GM23338 (cell line): ENCODE measurements at regions not wholly inside any gene's neighbourhood (a gene's known extent, or its start where the extent isn't known, plus 50 kb on each side); places are given as distances from the start of the nearest gene placed in this dataset.
A peak's percentile ranks its signal among the peaks of the same experiment; 100 is the strongest.

Source experiments
- ATAC-seq: fragments of 200-7000 bp; cut with Tn5 transposase; 3 replicates; pipeline ENCODE4 v1.9.1; 2020
- DNase-seq: peaks from one replicate; pipeline ENCODE4 v3.0.0-alpha.2; 2015; ENCODE audit warnings: low spot score
- H2AFZ ChIP-seq: fragments of 200-600 bp; sonication (generic); 2 replicates; pipeline ENCODE4 v1.8.0; 2016; ENCODE audit warnings: antibody characterized with exemption, mild to moderate bottlenecking, moderate library complexity
- H3F3A ChIP-seq: fragments of 200-600 bp; sonication (generic); replicated peaks from 2 replicates; pipeline ENCODE4 v1.8.0; 2017; ENCODE audit warnings: antibody characterized with exemption, mixed run types, low read depth
- H3K27ac ChIP-seq: fragments of 200-600 bp; sonication (generic); 2 replicates; pipeline ENCODE4 v1.6.1; 2016; ENCODE audit warnings: low read depth
- H3K27me3 ChIP-seq: fragments of 200-600 bp; sonication (generic); 2 replicates; pipeline ENCODE4 v1.8.0; 2016; ENCODE audit warnings: mild to moderate bottlenecking, mixed run types, moderate library complexity; ENCODE audit not compliant: insufficient read depth
- H3K36me3 ChIP-seq: fragments of 200-600 bp; sonication (generic); 2 replicates; pipeline ENCODE4 v1.8.0; 2016; ENCODE audit warnings: mild to moderate bottlenecking; ENCODE audit not compliant: insufficient read depth
- H3K4me1 ChIP-seq: fragments of 200-600 bp; sonication (generic); 2 replicates; pipeline ENCODE4 v1.8.0; 2016; ENCODE audit warnings: mild to moderate bottlenecking, moderate library complexity; ENCODE audit not compliant: insufficient read depth
- H3K4me2 ChIP-seq: fragments of 200-600 bp; sonication (generic); 2 replicates; pipeline ENCODE4 v1.7.1; 2017; ENCODE audit warnings: mixed run types
- H3K4me3 ChIP-seq: fragments of 200-600 bp; sonication (generic); 2 replicates; pipeline ENCODE4 v1.6.1; 2016; ENCODE audit warnings: mixed run types
- H3K79me2 ChIP-seq: fragments of 200-600 bp; sonication (generic); replicated peaks from 2 replicates; pipeline ENCODE4 v1.8.0; 2017; ENCODE audit warnings: mild to moderate bottlenecking; ENCODE audit not compliant: insufficient read depth
- H3K9me2 ChIP-seq: fragments of 200-600 bp; sonication (generic); 2 replicates; pipeline ENCODE4 v1.8.0; 2017; ENCODE audit not compliant: insufficient read depth
- H4K20me1 ChIP-seq: fragments of 200-600 bp; sonication (generic); replicated peaks from 2 replicates; pipeline ENCODE4 v1.8.0; 2017; ENCODE audit warnings: mild to moderate bottlenecking; ENCODE audit not compliant: insufficient read depth
- H3K27ac Mint-ChIP-seq: 2 replicates; pipeline ENCODE4 v1.8.0; 2020; ENCODE audit warnings: inconsistent platforms, mild to moderate bottlenecking, moderate library complexity, mixed read lengths
- H3K27me3 Mint-ChIP-seq: 3 replicates; pipeline ENCODE4 v1.8.0; 2022; ENCODE audit warnings: low read depth, mild to moderate bottlenecking, moderate library complexity, mixed read lengths, inconsistent platforms; ENCODE audit not compliant: insufficient read depth, poor library complexity
- H3K36me3 Mint-ChIP-seq: 3 replicates; pipeline ENCODE4 v1.8.0; 2021; ENCODE audit warnings: low read depth, mild to moderate bottlenecking, inconsistent platforms, moderate library complexity, mixed read lengths
- H3K4me1 Mint-ChIP-seq: 3 replicates; pipeline ENCODE4 v1.8.0; 2020; ENCODE audit warnings: mild to moderate bottlenecking, inconsistent platforms, mixed read lengths
- H3K4me3 Mint-ChIP-seq: 3 replicates; pipeline ENCODE4 v1.8.0; 2021; ENCODE audit warnings: moderate library complexity, mild to moderate bottlenecking, inconsistent platforms, mixed read lengths
- H3K9me3 Mint-ChIP-seq: 3 replicates; pipeline ENCODE4 v1.8.0; 2020; ENCODE audit warnings: moderate library complexity, mild to moderate bottlenecking, inconsistent platforms, mixed read lengths
- CREB1 ChIP-seq: fragments of 250-450 bp; sonication (Bioruptor Pico); IDR thresholded peaks from 2 replicates; pipeline ENCODE4 v1.5.0; 2020; ENCODE audit warnings: low read depth, mild to moderate bottlenecking, moderate library complexity
- CTCF ChIP-seq, 2 experiments: fragments of 200-600 bp in 1 of 2; sonication (generic) in 1 of 2; conservative IDR thresholded peaks; 2 replicates each; pipeline versions ENCODE4 v1.5.1 to v1.6.1; 2016 to 2017; ENCODE audit warnings: antibody characterized with exemption in 2 of 2, low read depth in 2 of 2, mild to moderate bottlenecking in 2 of 2, moderate library complexity in 1 of 2
- ETS1 ChIP-seq: IDR thresholded peaks from 2 replicates; pipeline ENCODE4 v1.6.1; 2016; ENCODE audit warnings: antibody characterized with exemption
- EZH2 ChIP-seq: fragments of 200-600 bp; sonication (generic); IDR thresholded peaks from one replicate; pipeline ENCODE4 v1.8.0; 2017; ENCODE audit warnings: antibody characterized with exemption, mild to moderate bottlenecking, low read depth; ENCODE audit not compliant: unreplicated experiment
- EZH2phosphoT487 ChIP-seq: fragments of 200-600 bp; sonication (generic); IDR thresholded peaks from one replicate; pipeline ENCODE4 v1.8.1; 2018; ENCODE audit warnings: antibody characterized with exemption; ENCODE audit not compliant: unreplicated experiment
- JUNB ChIP-seq: IDR thresholded peaks from one replicate; pipeline ENCODE4 v1.6.1; 2016; ENCODE audit warnings: antibody characterized with exemption; ENCODE audit not compliant: unreplicated experiment
- NANOG ChIP-seq: IDR thresholded peaks from 2 replicates; pipeline ENCODE4 v1.6.1; 2016; ENCODE audit warnings: antibody characterized with exemption, borderline replicate concordance
- POLR2AphosphoS5 ChIP-seq: IDR thresholded peaks from 2 replicates; pipeline ENCODE4 v1.6.1; 2016; ENCODE audit warnings: antibody characterized with exemption, low read depth
- REST ChIP-seq: IDR thresholded peaks from one replicate; pipeline ENCODE4 v1.6.1; 2018; ENCODE audit warnings: antibody characterized with exemption; ENCODE audit not compliant: unreplicated experiment
- STAT1 ChIP-seq: IDR thresholded peaks from one replicate; pipeline ENCODE4 v1.6.1; 2016; ENCODE audit warnings: antibody characterized with exemption; ENCODE audit not compliant: unreplicated experiment
- ZNF114 ChIP-seq: fragments of 250-450 bp; sonication (Bioruptor Pico); IDR thresholded peaks from 2 replicates; pipeline ENCODE4 v1.5.0; 2020; ENCODE audit warnings: mild to moderate bottlenecking, moderate library complexity

GRCh38 chr14:57139173-57139572 is 129.5 kb downstream of the EXOC5 start:
- Mint-ChIP-seq H3K27me3 (peaks cover 2% of the 10 kb centered on the region), H3K9me3 (no peaks in the 10 kb centered on the region), H3K36me3 (no peaks in the 10 kb centered on the region), H3K4me1 (peaks cover 15% of the 10 kb centered on the region), H3K4me3 (no peak overlapping the region), H3K27ac (no peak overlapping the region)
- Histone ChIP-seq H3K27ac (no peak overlapping the region), H2AFZ (no peak overlapping the region), H3K27me3 (no peaks in the 10 kb centered on the region), H4K20me1 (no peaks in the 10 kb centered on the region), H3K79me2 (no peaks in the 10 kb centered on the region), H3K36me3 (no peaks in the 10 kb centered on the region), H3F3A (no peaks in the 10 kb centered on the region), H3K4me3 (no peak overlapping the region), H3K4me1 (peaks cover 10% of the 10 kb centered on the region; the same call in 1 of the 2 replicates), H3K4me2 (no peak overlapping the region), H3K9me2 (peaks cover 9% of the 10 kb centered on the region; the same call in 1 of the 2 replicates)
- TF ChIP-seq REST (no peak), CTCF (conservative IDR thresholded peaks at IDR 0.05; ENCODE audit: low read depth in 2 of 2) (peak in 1 of 2 experiments; percentile 57; a peak in 2 of 4 replicates)
- DNase-seq (no peak), ATAC-seq (no peak)

GRCh38 chr14:57136669-57137328 is 131.9 kb downstream of the EXOC5 start:
- Mint-ChIP-seq H3K27ac (no peak overlapping the region), H3K27me3 (peaks cover 2% of the 10 kb centered on the region), H3K4me3 (no peak overlapping the region), H3K36me3 (no peaks in the 10 kb centered on the region), H3K9me3 (no peaks in the 10 kb centered on the region), H3K4me1 (peaks cover 15% of the 10 kb centered on the region)
- H3F3A ChIP-seq, result no peaks in the 10 kb centered on the region
- H3K79me2 ChIP-seq, result no peaks in the 10 kb centered on the region
- no peaks in the 10 kb centered on the region for H3K36me3 ChIP-seq
- no peak overlapping the region for H3K4me3 ChIP-seq
- peaks cover 10% of the 10 kb centered on the region; the same call in 1 of the 2 replicates for H3K4me1 ChIP-seq
- no peaks in the 10 kb centered on the region for H3K27me3 ChIP-seq
- 0 out of 2 replicates have a peak, but pooled peaks cover 3% of the 10 kb centered on the region for H3K9me2 ChIP-seq
- peak; percentile 18 for DNase-seq
- ATAC-seq, result peak; percentile 79
- peak overlapping the region; percentile 64 for H2AFZ ChIP-seq
- H3K4me2 ChIP-seq, result 0 out of 2 replicates have a peak overlapping the region, but pooled peaks have one; percentile 19
- no peak overlapping the region for H3K27ac ChIP-seq
- H4K20me1 ChIP-seq, result no peaks in the 10 kb centered on the region
- TF ChIP-seq ETS1 (no peak), STAT1 (no peak), REST (no peak), NANOG (no peak), EZH2 (no peak), EZH2phosphoT487 (no peak), POLR2AphosphoS5 (no peak), JUNB (no peak), ZNF114 (no peak), CTCF (conservative IDR thresholded peaks at IDR 0.05; ENCODE audit: low read depth in 2 of 2) (no peak), CREB1 (no peak)
